HG03060 (cell line): ENCODE measurements at regions not wholly inside any gene's neighbourhood (a gene's known extent, or its start where the extent isn't known, plus 50 kb on each side); places are given as distances from the start of the nearest gene placed in this dataset.
"Not testable (repeated sequence)": the region's sequence is repeated elsewhere in the genome, so short reads cannot be mapped to it uniquely, and the experiment has no call there.

ENCODE experiments used
- ATAC-seq: cut with Tn5 transposase; IDR thresholded peaks from one replicate; pipeline ENCODE4 v1.9.1; 2021; ENCODE audit warnings: low read depth, moderate number of reproducible peaks; ENCODE audit not compliant: unreplicated experiment

GRCh38 chr4:156420623-156421022 is 467.0 kb upstream of the CTSO start:
- ATAC-seq, result no peak

DNA sequence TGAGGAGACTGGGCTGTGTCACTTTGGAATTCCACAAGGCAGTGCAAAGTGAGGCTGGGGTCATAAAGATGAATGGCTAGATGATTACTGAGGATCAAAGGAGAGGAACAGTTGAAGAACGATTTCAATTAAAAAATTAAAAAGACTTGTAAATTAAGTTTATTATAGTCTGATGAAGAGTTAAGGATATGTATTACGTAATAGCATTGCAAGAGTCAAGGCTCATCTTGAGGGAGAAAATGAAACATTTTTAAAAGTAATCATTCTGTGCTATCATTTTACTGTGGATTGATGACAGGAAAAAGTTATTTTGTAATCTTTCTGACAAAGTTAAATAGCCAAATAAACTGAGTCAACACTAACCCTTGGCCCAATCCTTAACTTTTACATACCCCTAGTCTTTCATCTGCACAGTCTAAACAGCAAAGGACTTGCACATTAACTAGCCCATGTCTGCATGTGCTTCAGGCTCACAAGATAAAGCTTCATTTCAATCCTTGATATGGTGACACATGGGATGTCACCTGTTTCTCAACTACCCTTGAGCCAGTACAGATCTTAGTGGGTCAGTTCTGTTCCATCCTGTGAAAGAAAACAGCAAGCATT is 465.5 kb upstream of the CTSO start:
- ATAC-seq, result no peak

- no peak for ATAC-seq
These were observed 460.7 kb upstream of the CTSO start for GRCh38 chr4:156414406-156414805.

- no peak for ATAC-seq
These were observed 459.8 kb upstream of the CTSO start for GRCh38 chr4:156413239-156414135.

GRCh38 chr4:156411531-156411930 is 457.9 kb upstream of the CTSO start:
- ATAC-seq, result no peak

DNA sequence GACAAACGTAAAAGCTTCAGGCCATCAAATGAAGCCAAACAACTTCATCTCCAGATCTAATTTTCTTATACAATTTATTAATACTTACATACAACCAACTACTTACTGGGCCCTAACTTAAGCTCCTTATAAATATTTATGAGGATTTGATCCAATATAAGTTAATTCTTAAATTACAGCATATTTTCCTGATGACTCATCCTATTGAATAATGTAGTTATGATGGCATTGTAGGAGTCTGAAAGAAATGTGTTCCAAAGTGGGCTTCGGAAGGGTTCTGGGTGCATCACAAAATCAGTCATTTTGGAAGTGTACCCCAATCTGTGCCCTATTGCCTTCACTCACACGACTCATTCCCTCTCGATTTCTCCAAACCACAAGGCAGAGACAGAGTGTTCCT is 455.1 kb upstream of the CTSO start:
- no peak for ATAC-seq

DNA sequence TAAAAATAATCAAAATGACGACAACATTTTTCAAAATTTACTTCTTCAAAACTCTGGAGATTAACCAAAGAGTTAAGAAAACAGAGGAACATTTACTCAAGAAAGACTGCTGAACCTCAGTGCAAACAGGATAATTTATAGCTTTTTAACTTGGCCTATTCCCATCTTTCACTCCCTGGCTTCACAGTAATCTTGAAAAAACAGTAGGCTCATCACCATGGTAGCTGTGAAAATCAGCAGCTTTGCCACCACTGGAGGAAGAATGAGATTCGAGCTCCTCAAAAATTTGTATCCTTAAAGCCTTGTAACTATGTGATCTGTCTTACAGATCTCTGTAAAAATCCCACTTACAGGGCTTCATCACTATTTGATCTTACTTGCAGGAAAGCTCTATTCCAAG is 447.7 kb upstream of the CTSO start:
- no peak for ATAC-seq

DNA sequence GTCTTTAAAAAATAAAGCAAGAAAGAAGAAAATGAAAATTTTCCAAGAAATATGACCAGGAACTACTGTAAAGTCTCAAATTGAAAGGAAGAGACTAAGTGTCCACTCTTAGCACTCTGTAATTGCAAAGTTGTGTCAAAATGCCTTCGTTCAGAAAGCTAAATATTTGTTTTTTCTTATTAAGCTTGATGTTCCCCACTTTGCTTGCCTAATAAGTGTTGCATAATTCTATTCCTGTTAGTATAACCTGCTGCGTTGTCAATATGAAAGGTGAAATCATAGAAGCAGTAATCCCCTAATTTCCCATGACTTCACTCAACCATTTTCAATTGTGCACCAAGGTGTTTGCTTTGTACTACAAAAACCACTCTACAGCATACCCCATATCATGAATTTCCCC is 442.9 kb upstream of the CTSO start:
- ATAC-seq, result no peak

GRCh38 chr4:156391325-156391653 is 437.6 kb upstream of the CTSO start:
- no peak for ATAC-seq

- no peak for ATAC-seq
These were observed 437.1 kb upstream of the CTSO start for GRCh38 chr4:156390599-156391324.

DNA sequence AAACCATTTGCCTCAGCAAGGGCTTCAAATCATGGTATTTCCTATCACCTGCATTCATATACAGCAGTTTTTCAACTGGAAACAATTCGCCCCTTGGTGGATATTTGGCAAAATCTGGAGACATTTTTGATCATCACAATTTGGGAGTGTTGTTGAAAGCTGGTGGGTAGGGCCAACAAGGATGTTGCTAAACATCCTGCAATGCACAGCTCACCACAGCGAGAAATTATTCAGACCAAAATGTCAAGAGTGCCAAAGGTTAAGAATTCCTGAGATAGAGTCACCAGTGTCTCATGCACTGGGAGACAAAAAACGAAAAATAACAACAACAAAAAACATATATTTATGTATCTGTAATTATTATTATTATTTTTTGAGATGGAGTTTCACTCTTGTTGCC is 435.2 kb upstream of the CTSO start:
- no peak for ATAC-seq

DNA sequence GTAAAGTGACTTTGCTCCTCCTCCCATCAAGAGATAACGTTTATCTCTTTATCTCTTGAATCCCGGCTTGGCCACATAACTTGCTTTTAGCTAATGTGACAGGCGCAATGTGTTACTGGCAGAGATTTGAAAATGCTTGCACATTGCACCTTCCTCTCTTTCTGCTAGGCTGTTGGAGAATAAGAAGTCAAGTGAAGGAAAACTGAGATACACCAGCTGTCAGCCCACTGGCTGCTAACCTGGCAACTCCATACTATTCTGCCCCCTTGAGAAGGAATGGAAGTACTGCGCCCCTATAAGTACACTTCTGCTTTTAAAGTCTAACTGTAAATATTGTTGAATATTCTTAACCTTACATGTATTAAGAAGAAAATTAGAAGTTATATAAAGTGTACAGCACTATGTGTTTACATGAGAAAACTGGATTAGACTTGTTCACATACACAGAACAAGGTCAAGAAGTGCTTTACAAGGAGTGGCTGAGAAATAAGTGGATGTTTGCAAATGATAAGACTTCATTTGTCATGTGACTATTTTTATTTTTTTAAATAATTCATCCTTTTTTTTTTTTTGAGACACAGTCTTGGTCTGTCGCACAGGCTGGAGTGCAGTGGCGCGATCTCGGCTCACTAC is 424.5 kb upstream of the CTSO start:
- no peak for ATAC-seq

- no peak for ATAC-seq
These were observed 423.5 kb upstream of the CTSO start for GRCh38 chr4:156377036-156377710.

DNA sequence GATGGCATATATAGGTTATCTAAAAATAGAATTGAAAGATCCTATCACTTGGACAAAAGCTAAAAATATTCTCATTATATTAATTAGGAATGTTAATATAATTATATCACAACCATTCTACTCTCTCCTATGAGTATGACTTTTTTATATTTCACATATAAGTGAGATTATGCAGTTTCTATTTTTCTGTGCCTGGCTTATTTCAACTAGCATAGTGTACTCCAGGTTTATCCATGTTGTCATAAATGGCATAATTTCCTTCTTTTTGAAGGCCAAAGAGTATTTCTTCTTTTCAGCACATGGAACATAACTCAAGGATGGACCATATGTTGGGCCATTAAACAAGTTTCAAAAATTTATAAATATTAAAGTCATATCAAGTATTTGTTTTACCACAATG is 421.2 kb upstream of the CTSO start:
- ATAC-seq, result no peak

DNA sequence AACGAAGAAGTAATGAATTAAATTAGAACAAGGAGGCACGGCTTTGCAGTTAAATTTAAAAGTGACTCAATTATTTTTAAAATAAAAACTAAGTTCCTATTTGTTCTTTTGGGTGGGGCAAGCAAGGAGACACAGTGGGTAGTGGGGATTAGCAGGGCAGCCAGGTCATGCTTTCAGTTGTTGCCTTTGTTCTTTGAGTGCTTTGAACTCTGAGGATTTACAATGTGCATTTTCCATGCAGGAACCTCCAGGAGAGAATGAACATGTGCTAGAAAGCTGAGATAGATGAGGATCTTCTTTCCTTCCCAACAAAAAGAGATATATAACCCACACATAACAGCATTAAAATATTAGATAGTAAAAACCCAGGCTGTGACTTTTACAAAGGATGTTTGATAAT is 420.4 kb upstream of the CTSO start:
- no peak for ATAC-seq

- ATAC-seq, result not testable (repeated sequence)
These were observed 413.8 kb upstream of the CTSO start for GRCh38 chr4:156367502-156367901.

- no peak for ATAC-seq
These were observed 408.9 kb upstream of the CTSO start for GRCh38 chr4:156362581-156362980.

DNA sequence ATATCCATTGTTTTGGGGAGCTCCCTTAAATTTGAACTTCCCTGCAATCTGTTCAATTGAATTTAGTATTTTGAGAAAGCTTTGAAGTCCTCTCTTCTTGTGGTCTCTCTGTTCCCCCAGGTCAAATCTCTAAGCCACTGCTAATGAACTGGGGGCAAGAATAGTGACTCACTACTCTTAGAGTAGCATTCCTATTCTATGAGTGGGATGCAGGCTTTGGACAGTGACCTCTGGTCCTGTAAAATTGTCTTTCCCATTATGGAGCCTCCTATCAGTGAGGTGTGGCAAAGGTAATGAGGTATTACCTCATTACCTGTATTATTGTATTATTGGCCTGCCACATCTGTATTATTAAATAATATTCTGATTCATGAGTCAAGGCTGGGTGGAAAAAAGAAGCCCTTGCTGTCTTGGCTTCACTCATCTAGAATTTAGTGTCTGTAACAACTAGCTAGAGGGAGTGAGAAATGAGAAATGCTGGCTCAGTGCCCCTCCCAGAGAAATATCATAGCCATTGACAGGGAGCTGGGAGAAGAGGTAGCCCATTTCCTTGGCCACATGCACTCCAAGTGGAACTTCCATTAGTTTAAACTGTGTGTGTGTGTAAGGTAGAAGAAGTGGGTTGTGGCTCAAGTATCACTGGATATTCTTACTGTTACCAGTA is 393.9 kb upstream of the CTSO start:
- ATAC-seq, result no peak

DNA sequence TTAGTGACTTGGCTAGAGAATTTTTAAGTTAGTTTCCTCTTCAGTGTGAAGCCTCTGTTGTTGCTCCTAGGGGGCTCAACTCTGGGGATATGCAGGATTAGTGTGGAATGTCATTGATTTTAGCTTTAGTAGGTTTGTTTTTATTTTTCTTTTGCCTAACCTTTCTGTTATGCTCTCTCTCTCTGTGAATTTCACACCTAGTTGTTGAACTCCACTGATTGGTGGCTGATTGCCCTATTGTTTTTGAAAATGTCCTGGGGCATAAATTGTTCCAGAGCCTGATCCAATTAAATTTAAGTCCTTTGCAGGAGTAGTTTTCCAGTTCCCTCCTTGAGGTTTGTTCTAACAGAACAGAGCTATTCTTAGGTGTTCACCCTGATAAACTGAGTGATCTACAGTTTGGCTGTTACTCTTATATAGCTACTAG is 393.3 kb upstream of the CTSO start:
- ATAC-seq, result no peak

GRCh38 chr4:156344397-156344796 is 390.7 kb upstream of the CTSO start:
- no peak for ATAC-seq
